ENCODE measurements at regions not wholly inside any gene's neighbourhood (a gene's known extent, or its start where the extent isn't known, plus 50 kb on each side); places are given as distances from the start of the nearest gene placed in this dataset.
"Not testable (repeated sequence)": the region's sequence is repeated elsewhere in the genome, so short reads cannot be mapped to it uniquely, and the experiment has no call there.

GRCh38 chr13:50745542-50746115 lies 97.9 kb downstream of the DLEU7 start:
- H3K4me1 Mint-ChIP-seq, result peaks cover 9% of the 10 kb centered on the region
- no peaks in the 10 kb centered on the region for H3K36me3 Mint-ChIP-seq (ENCODE audit: low read depth)
- H3K9me3 Mint-ChIP-seq, result no peaks in the 10 kb centered on the region
- CTCF ChIA-PET, result no interaction called here
- no peak overlapping the region for H3K4me3 Mint-ChIP-seq
- peaks cover 18% of the 10 kb centered on the region for H3K27me3 Mint-ChIP-seq
- DNase-seq, result no peak
- no peak overlapping the region for H3K27ac Mint-ChIP-seq
- POLR2A ChIA-PET, result no interaction called here

GRCh38 chr13:50747737-50748350 lies 95.6 kb downstream of the DLEU7 start:
- Mint-ChIP-seq H3K27ac (no peak overlapping the region), H3K4me3 (no peak overlapping the region), H3K27me3 (peaks cover 18% of the 10 kb centered on the region), H3K36me3 (ENCODE audit: low read depth) (no peaks in the 10 kb centered on the region), H3K9me3 (no peaks in the 10 kb centered on the region), H3K4me1 (peaks cover 3% of the 10 kb centered on the region)
- CTCF ChIA-PET, result no interaction called here
- DNase-seq, result no peak
- POLR2A ChIA-PET, result no interaction called here

- DNase-seq; H3K4me1 Mint-ChIP-seq; H3K4me3 Mint-ChIP-seq; POLR2A ChIA-PET; CTCF ChIA-PET; H3K36me3 Mint-ChIP-seq (ENCODE audit: low read depth); H3K9me3 Mint-ChIP-seq; H3K27ac Mint-ChIP-seq: not testable (repeated sequence)
- peaks cover 18% of the 10 kb centered on the region for H3K27me3 Mint-ChIP-seq
Observed at GRCh38 chr13:50753221-50753620, 90.3 kb downstream of the DLEU7 start.

GRCh38 chr13:50755862-50756685 lies 87.4 kb downstream of the DLEU7 start:
- POLR2A ChIA-PET, result not testable (repeated sequence)

GRCh38 chr13:50757008-50757407 lies 86.5 kb downstream of the DLEU7 start:
- Mint-ChIP-seq H3K27me3 (no peaks in the 10 kb centered on the region), H3K36me3 (ENCODE audit: low read depth) (no peaks in the 10 kb centered on the region), H3K4me1 (peaks cover 12% of the 10 kb centered on the region), H3K27ac (no peak overlapping the region), H3K9me3 (no peaks in the 10 kb centered on the region), H3K4me3 (no peak overlapping the region)
- ChIA-PET POLR2A (no interaction called here), CTCF (interaction anchor here (0.5 kb wide), 1 partner anchor 781 kb away, joined by 5 read pairs; no protein-coding TSS in a partner anchor)
- no peak for DNase-seq

More at GRCh38 chr13:50755862-50756685, 87.4 kb downstream of the DLEU7 start:
- CTCF ChIA-PET; H3K9me3 Mint-ChIP-seq; DNase-seq; H3K4me3 Mint-ChIP-seq; H3K4me1 Mint-ChIP-seq; H3K27ac Mint-ChIP-seq; H3K27me3 Mint-ChIP-seq; H3K36me3 Mint-ChIP-seq (ENCODE audit: low read depth): not testable (repeated sequence)

GRCh38 chr13:50758796-50759195 lies 84.7 kb downstream of the DLEU7 start:
- H3K4me3 Mint-ChIP-seq, result no peak overlapping the region
- no peaks in the 10 kb centered on the region for H3K9me3 Mint-ChIP-seq
- DNase-seq, result no peak
- H3K27me3 Mint-ChIP-seq, result no peaks in the 10 kb centered on the region
- H3K4me1 Mint-ChIP-seq, result peaks cover 12% of the 10 kb centered on the region
- ChIA-PET POLR2A (no interaction called here), CTCF (interaction anchor here (0.6 kb wide), 1 partner anchor 662 kb away, joined by 3 read pairs; no protein-coding TSS in a partner anchor)
- H3K27ac Mint-ChIP-seq, result no peak overlapping the region
- H3K36me3 Mint-ChIP-seq (ENCODE audit: low read depth), result no peaks in the 10 kb centered on the region

GRCh38 chr13:50760751-50761150 lies 82.7 kb downstream of the DLEU7 start:
- H3K9me3 Mint-ChIP-seq, result no peaks in the 10 kb centered on the region
- CTCF ChIA-PET, result no interaction called here
- no peak for DNase-seq
- no peak overlapping the region for H3K27ac Mint-ChIP-seq
- no peak overlapping the region for H3K4me3 Mint-ChIP-seq
- POLR2A ChIA-PET, result no interaction called here
- H3K27me3 Mint-ChIP-seq, result peaks cover 4% of the 10 kb centered on the region
- peaks cover 12% of the 10 kb centered on the region for H3K4me1 Mint-ChIP-seq
- no peaks in the 10 kb centered on the region for H3K36me3 Mint-ChIP-seq (ENCODE audit: low read depth)

- peaks cover 7% of the 10 kb centered on the region for H3K4me1 Mint-ChIP-seq
- H3K27ac Mint-ChIP-seq, result peak overlapping the region; percentile 4
- H3K27me3 Mint-ChIP-seq, result peaks cover 4% of the 10 kb centered on the region
- no peak overlapping the region for H3K4me3 Mint-ChIP-seq
- H3K36me3 Mint-ChIP-seq (ENCODE audit: low read depth), result no peaks in the 10 kb centered on the region
- DNase-seq, result no peak
- ChIA-PET CTCF (no interaction called here), POLR2A (no interaction called here)
- no peaks in the 10 kb centered on the region for H3K9me3 Mint-ChIP-seq
Observed at GRCh38 chr13:50761406-50761805, 82.1 kb downstream of the DLEU7 start.

- peaks cover 4% of the 10 kb centered on the region for H3K27me3 Mint-ChIP-seq
- peaks cover 5% of the 10 kb centered on the region for H3K4me1 Mint-ChIP-seq
- no peak for DNase-seq
- H3K27ac Mint-ChIP-seq, result no peak overlapping the region
- POLR2A ChIA-PET, result no interaction called here
- CTCF ChIA-PET, result no interaction called here
- no peak overlapping the region for H3K4me3 Mint-ChIP-seq
- no peaks in the 10 kb centered on the region for H3K36me3 Mint-ChIP-seq (ENCODE audit: low read depth)
- no peaks in the 10 kb centered on the region for H3K9me3 Mint-ChIP-seq
Observed at GRCh38 chr13:50762969-50763567, 80.4 kb downstream of the DLEU7 start.

GRCh38 chr13:50766013-50766412 lies 77.5 kb downstream of the DLEU7 start:
- peaks cover 3% of the 10 kb centered on the region for H3K4me1 Mint-ChIP-seq
- no peak for DNase-seq
- no peak overlapping the region for H3K4me3 Mint-ChIP-seq
- no peaks in the 10 kb centered on the region for H3K9me3 Mint-ChIP-seq
- no peak overlapping the region for H3K27ac Mint-ChIP-seq
- POLR2A ChIA-PET, result no interaction called here
- peaks cover 16% of the 10 kb centered on the region for H3K27me3 Mint-ChIP-seq
- CTCF ChIA-PET, result no interaction called here
- H3K36me3 Mint-ChIP-seq (ENCODE audit: low read depth), result no peaks in the 10 kb centered on the region

- Mint-ChIP-seq H3K27me3 (peaks cover 22% of the 10 kb centered on the region), H3K9me3 (no peaks in the 10 kb centered on the region), H3K4me1 (no peaks in the 10 kb centered on the region), H3K27ac (no peak overlapping the region), H3K4me3 (no peak overlapping the region), H3K36me3 (ENCODE audit: low read depth) (no peaks in the 10 kb centered on the region)
- ChIA-PET CTCF (interaction anchor here (0.7 kb wide), 1 partner anchor 302 kb away, joined by 4 read pairs; no protein-coding TSS in a partner anchor), POLR2A (no interaction called here)
- no peak for DNase-seq
Observed at GRCh38 chr13:50766695-50767094, 76.8 kb downstream of the DLEU7 start.

GRCh38 chr13:50772881-50773280 lies 70.6 kb downstream of the DLEU7 start:
- H3K4me1 Mint-ChIP-seq; DNase-seq; H3K9me3 Mint-ChIP-seq; H3K36me3 Mint-ChIP-seq (ENCODE audit: low read depth); POLR2A ChIA-PET; H3K27ac Mint-ChIP-seq; CTCF ChIA-PET; H3K4me3 Mint-ChIP-seq: not testable (repeated sequence)
- peaks cover 34% of the 10 kb centered on the region for H3K27me3 Mint-ChIP-seq
